ENCODE measurements at regions not wholly inside any gene's neighbourhood (a gene's known extent, or its start where the extent isn't known, plus 50 kb on each side); places are given as distances from the start of the nearest gene placed in this dataset.

GRCh38 chr6:133583907-133584427 is 304.9 kb upstream of the TCF21 start:
- TF ChIP-seq CTCF (IDR thresholded peaks at IDR 0.05; ENCODE audit: insufficient read depth, low read length, poor library complexity, severe bottlenecking) = no peak
- Histone ChIP-seq H3K4me3 (replicated peaks; ENCODE audit: low read depth, low read length) (no peak overlapping the region), H3K27me3 (replicated peaks; ENCODE audit: control insufficient read depth, insufficient read depth, low read length) (no peaks in the 10 kb centered on the region), H3K36me3 (ENCODE audit: control insufficient read depth, insufficient read depth, low read length) (no peaks in the 10 kb centered on the region)
- no peak for DNase-seq (ENCODE audit: extremely low read depth, insufficient read length)

- DNase-seq (ENCODE audit: extremely low read depth, insufficient read length) = no peak
- Histone ChIP-seq H3K36me3 (ENCODE audit: control insufficient read depth, insufficient read depth, low read length) (no peaks in the 10 kb centered on the region), H3K4me3 (replicated peaks; ENCODE audit: low read depth, low read length) (no peak overlapping the region), H3K27me3 (replicated peaks; ENCODE audit: control insufficient read depth, insufficient read depth, low read length) (no peaks in the 10 kb centered on the region)
- TF ChIP-seq CTCF (IDR thresholded peaks at IDR 0.05; ENCODE audit: insufficient read depth, low read length, poor library complexity, severe bottlenecking) = no peak
Observed at GRCh38 chr6:133584823-133585222, 304.1 kb upstream of the TCF21 start.

- no peak for TF ChIP-seq CTCF (IDR thresholded peaks at IDR 0.05; ENCODE audit: insufficient read depth, low read length, poor library complexity, severe bottlenecking)
- Histone ChIP-seq H3K4me3 (replicated peaks; ENCODE audit: low read depth, low read length) (no peak overlapping the region), H3K36me3 (ENCODE audit: control insufficient read depth, insufficient read depth, low read length) (no peaks in the 10 kb centered on the region), H3K27me3 (replicated peaks; ENCODE audit: control insufficient read depth, insufficient read depth, low read length) (no peaks in the 10 kb centered on the region)
- DNase-seq (ENCODE audit: extremely low read depth, insufficient read length) = no peak
Observed at GRCh38 chr6:133585978-133586377, 302.9 kb upstream of the TCF21 start.

GRCh38 chr6:133587546-133588160 is 301.3 kb upstream of the TCF21 start:
- H3K27me3 ChIP-seq (replicated peaks; ENCODE audit: control insufficient read depth, insufficient read depth, low read length) = no peaks in the 10 kb centered on the region
- no peak overlapping the region for H3K4me3 ChIP-seq (replicated peaks; ENCODE audit: low read depth, low read length)
- DNase-seq (ENCODE audit: extremely low read depth, insufficient read length) = no peak
- no peaks in the 10 kb centered on the region for H3K36me3 ChIP-seq (ENCODE audit: control insufficient read depth, insufficient read depth, low read length)
- TF ChIP-seq CTCF (IDR thresholded peaks at IDR 0.05; ENCODE audit: insufficient read depth, low read length, poor library complexity, severe bottlenecking) = no peak

GRCh38 chr6:133590196-133590595 is 298.7 kb upstream of the TCF21 start:
- Histone ChIP-seq H3K36me3 (ENCODE audit: control insufficient read depth, insufficient read depth, low read length) (no peaks in the 10 kb centered on the region), H3K4me3 (replicated peaks; ENCODE audit: low read depth, low read length) (no peak overlapping the region), H3K27me3 (replicated peaks; ENCODE audit: control insufficient read depth, insufficient read depth, low read length) (no peaks in the 10 kb centered on the region)
- DNase-seq (ENCODE audit: extremely low read depth, insufficient read length) = no peak
- no peak for TF ChIP-seq CTCF (IDR thresholded peaks at IDR 0.05; ENCODE audit: insufficient read depth, low read length, poor library complexity, severe bottlenecking)

GRCh38 chr6:133590814-133591213 is 298.1 kb upstream of the TCF21 start:
- TF ChIP-seq CTCF (IDR thresholded peaks at IDR 0.05; ENCODE audit: insufficient read depth, low read length, poor library complexity, severe bottlenecking) = no peak
- Histone ChIP-seq H3K27me3 (replicated peaks; ENCODE audit: control insufficient read depth, insufficient read depth, low read length) (no peaks in the 10 kb centered on the region), H3K36me3 (ENCODE audit: control insufficient read depth, insufficient read depth, low read length) (no peaks in the 10 kb centered on the region), H3K4me3 (replicated peaks; ENCODE audit: low read depth, low read length) (no peak overlapping the region)
- DNase-seq (ENCODE audit: extremely low read depth, insufficient read length) = no peak
